ENCODE measurements at regions not wholly inside any gene's neighbourhood (a gene's known extent, or its start where the extent isn't known, plus 50 kb on each side); places are given as distances from the start of the nearest gene placed in this dataset.
A peak's percentile ranks its signal among the peaks of the same experiment; 100 is the strongest.
"Not testable (repeated sequence)": the region's sequence is repeated elsewhere in the genome, so short reads cannot be mapped to it uniquely, and the experiment has no call there.

DNA sequence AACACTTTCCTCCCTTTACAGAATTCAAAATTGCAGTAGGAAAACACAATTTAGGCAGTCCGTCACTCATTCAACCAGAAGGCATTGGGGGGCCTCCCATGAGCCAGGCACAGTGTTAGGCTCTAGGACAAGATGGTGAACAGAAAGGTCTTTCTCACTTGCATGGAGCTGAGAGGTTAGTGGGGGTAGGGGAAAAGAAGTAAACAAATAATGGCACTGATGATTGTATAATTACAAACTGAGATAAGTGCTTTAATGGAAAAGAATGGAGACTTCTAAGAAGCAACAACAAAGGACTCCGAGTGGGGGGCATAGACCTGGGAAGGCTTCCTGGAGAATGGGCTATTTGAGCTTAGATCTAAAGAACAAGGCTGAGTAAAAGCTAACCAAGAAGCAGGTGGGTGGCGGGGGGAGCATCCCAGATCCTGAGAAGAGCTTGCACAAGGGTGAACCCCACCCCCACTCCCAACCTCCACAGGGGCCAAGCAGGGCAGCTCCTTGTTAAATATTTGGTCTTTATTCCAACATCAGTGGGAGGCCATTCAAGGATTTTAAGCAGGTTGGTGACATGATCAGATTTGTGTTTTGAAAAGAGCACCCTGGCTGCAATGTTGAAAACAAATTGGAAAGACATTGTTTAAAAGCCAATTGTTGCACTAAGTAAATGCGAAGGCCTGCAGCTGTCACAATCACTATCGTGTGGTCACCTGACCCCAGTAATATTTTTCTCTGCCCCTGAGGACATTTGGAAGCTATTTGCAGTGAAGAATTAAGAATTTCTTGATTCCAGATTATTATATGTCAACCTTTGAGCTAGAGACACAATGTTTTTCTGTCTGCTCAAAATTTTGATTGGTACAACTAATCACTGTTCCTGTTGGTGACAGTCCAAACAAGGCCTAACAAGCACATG, 73.9 kb upstream of the EFNA5 start:
- H3K4me3 ChIP-seq (ENCODE audit: low read depth, low read length), result no peak overlapping the region
- no peak for FAIRE-seq
- no peak for DNase-seq (ENCODE audit: low read depth)
- H3K27me3 ChIP-seq (ENCODE audit: control insufficient read depth, insufficient read depth, low read length), result no peaks in the 10 kb centered on the region
- TF ChIP-seq, protein P1, sequence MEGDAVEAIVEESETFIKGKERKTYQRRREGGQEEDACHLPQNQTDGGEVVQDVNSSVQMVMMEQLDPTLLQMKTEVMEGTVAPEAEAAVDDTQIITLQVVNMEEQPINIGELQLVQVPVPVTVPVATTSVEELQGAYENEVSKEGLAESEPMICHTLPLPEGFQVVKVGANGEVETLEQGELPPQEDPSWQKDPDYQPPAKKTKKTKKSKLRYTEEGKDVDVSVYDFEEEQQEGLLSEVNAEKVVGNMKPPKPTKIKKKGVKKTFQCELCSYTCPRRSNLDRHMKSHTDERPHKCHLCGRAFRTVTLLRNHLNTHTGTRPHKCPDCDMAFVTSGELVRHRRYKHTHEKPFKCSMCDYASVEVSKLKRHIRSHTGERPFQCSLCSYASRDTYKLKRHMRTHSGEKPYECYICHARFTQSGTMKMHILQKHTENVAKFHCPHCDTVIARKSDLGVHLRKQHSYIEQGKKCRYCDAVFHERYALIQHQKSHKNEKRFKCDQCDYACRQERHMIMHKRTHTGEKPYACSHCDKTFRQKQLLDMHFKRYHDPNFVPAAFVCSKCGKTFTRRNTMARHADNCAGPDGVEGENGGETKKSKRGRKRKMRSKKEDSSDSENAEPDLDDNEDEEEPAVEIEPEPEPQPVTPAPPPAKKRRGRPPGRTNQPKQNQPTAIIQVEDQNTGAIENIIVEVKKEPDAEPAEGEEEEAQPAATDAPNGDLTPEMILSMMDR (IDR thresholded peaks at IDR 0.05; ENCODE audit: insufficient read depth, low read length, severe bottlenecking), result no peak
- no peaks in the 10 kb centered on the region for H3K36me3 ChIP-seq (ENCODE audit: control insufficient read depth, insufficient read depth, low read length)

- H3K4me3 ChIP-seq (ENCODE audit: low read depth, low read length), result no peak overlapping the region
- no peaks in the 10 kb centered on the region for H3K27me3 ChIP-seq (ENCODE audit: control insufficient read depth, insufficient read depth, low read length)
- DNase-seq (ENCODE audit: low read depth), result peak; percentile 90
- no peak for FAIRE-seq
- TF ChIP-seq, protein P1 (IDR thresholded peaks at IDR 0.05; ENCODE audit: insufficient read depth, low read length, severe bottlenecking), result no peak
- no peaks in the 10 kb centered on the region for H3K36me3 ChIP-seq (ENCODE audit: control insufficient read depth, insufficient read depth, low read length)
Measured at GRCh38 chr5:107743373-107744000, 72.8 kb upstream of the EFNA5 start.

DNA sequence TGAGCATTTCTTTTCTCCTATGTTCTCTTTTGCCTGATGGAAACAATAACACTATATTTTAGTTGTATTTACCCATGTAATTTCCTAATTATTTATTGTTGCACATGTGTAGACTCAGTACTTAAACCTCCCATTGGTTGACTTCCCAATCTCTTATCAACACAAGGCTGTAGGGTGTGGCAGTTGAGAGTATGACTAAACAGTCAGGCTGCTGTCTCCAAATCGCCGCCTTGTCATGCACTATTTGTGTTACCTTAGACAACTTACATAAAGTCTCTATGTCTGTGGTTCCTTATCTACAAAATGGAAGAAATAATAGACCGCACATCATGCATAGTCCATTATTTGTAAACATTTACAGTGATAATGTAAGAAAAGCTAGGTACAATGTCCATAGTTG, 68.9 kb upstream of the EFNA5 start:
- Histone ChIP-seq H3K36me3 (ENCODE audit: control insufficient read depth, insufficient read depth, low read length) (no peaks in the 10 kb centered on the region), H3K27me3 (ENCODE audit: control insufficient read depth, insufficient read depth, low read length) (no peaks in the 10 kb centered on the region), H3K4me3 (ENCODE audit: low read depth, low read length) (no peak overlapping the region)
- FAIRE-seq (no peak), DNase-seq (ENCODE audit: low read depth) (peak; percentile 90)
- TF ChIP-seq, protein P1 (IDR thresholded peaks at IDR 0.05; ENCODE audit: insufficient read depth, low read length, severe bottlenecking), result no peak

DNA sequence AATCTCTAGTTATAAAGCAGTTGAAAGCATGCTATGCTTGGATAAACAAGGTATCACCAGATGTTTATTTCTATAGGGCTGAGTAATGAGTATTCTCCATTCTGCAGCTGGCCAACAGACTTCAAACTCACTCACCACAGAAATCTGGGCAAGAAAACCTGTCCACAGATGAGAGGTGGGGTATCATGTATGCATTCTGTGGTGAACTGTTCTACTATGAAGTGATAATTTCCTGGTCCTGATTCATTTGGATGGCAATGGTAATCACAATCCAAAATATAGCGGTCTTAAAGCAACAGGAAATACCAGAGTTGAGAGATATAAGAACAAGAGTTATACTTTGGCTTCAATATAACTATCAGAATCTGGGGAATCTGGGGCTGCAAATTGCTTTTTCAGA, 65.9 kb upstream of the EFNA5 start:
- TF ChIP-seq, protein P1 (IDR thresholded peaks at IDR 0.05; ENCODE audit: insufficient read depth, low read length, severe bottlenecking), result no peak
- Histone ChIP-seq H3K4me3 (ENCODE audit: low read depth, low read length) (no peak overlapping the region), H3K27me3 (ENCODE audit: control insufficient read depth, insufficient read depth, low read length) (no peaks in the 10 kb centered on the region), H3K36me3 (ENCODE audit: control insufficient read depth, insufficient read depth, low read length) (no peaks in the 10 kb centered on the region)
- no peak for FAIRE-seq
- no peak for DNase-seq (ENCODE audit: low read depth)

DNA sequence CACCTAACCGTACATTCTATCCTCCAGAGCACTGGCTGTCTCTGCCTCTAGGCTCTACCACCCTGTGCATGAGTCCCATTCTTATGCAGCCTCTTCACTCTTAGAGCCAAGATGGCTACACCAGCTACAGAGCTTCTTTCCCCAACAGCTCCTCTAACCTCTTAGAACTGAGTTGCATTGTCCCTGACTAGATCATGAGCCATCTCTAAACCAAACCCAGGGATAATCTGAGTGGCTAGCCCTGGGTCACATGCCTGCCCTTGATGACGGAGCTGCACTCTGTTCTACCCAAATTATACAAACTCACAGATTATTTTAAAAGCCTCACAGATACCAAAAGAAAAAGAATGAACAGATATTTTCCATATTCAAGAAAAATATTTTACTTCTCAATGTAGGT, 65.4 kb upstream of the EFNA5 start:
- H3K4me3 ChIP-seq (ENCODE audit: low read depth, low read length); H3K27me3 ChIP-seq (ENCODE audit: control insufficient read depth, insufficient read depth, low read length); DNase-seq (ENCODE audit: low read depth); H3K36me3 ChIP-seq (ENCODE audit: control insufficient read depth, insufficient read depth, low read length): not testable (repeated sequence)
- peak; percentile 91 for FAIRE-seq

DNA sequence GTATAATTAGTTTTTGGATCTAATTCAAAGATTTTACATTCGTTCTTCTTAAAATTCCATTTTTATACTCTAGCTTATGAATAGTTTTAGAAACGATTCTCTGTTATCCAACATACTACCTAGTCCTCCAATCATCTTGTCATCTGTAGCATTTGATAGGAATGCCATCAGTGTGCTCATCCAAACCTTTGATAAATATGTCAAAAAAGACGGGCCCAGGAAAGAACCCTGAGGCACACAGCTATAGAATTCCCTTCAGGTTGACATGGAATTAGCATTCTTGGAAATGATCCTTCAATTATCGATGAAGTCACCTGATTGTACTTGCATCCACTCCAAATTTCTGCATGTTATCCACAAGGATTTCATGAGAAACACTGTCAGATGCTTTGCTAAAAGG, 64.8 kb upstream of the EFNA5 start:
- Histone ChIP-seq H3K36me3 (ENCODE audit: control insufficient read depth, insufficient read depth, low read length) (no peaks in the 10 kb centered on the region), H3K27me3 (ENCODE audit: control insufficient read depth, insufficient read depth, low read length) (no peaks in the 10 kb centered on the region), H3K4me3 (ENCODE audit: low read depth, low read length) (no peak overlapping the region)
- DNase-seq (ENCODE audit: low read depth) (no peak), FAIRE-seq (no peak)
- TF ChIP-seq, protein P1 (IDR thresholded peaks at IDR 0.05; ENCODE audit: insufficient read depth, low read length, severe bottlenecking), result no peak
